GM12872 (cell line): ENCODE measurements at regions not wholly inside any gene's neighbourhood (a gene's known extent, or its start where the extent isn't known, plus 50 kb on each side); places are given as distances from the start of the nearest gene placed in this dataset.

Experiments
- TF ChIP-seq, protein P1 (sequence below): IDR thresholded peaks from 3 replicates; pipeline ENCODE4 v1.5.1; 2011; ENCODE audit warnings: low read depth, mild to moderate bottlenecking, low read length, moderate library complexity; ENCODE audit not compliant: insufficient read depth

DNA sequence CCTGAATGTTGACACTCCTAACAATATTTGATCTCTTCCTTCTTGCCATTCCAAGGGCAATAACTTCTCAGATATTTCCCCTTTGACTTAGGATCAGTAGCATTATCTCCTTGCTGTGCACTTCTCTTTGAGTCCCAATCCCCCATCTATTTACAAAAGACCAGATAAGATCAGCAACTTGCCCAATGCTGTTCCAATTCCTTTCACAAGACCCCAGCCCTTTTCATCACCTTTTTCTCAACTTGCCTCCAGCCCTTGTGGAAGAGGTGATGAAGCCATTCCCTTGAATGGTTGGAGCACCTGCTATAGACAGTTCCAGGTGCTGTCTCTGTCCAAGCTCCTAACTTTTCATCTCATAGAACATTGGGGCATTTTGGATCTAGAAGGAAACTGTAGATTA lies 51.1 kb upstream of the ARID5B start:
- TF ChIP-seq, protein P1, sequence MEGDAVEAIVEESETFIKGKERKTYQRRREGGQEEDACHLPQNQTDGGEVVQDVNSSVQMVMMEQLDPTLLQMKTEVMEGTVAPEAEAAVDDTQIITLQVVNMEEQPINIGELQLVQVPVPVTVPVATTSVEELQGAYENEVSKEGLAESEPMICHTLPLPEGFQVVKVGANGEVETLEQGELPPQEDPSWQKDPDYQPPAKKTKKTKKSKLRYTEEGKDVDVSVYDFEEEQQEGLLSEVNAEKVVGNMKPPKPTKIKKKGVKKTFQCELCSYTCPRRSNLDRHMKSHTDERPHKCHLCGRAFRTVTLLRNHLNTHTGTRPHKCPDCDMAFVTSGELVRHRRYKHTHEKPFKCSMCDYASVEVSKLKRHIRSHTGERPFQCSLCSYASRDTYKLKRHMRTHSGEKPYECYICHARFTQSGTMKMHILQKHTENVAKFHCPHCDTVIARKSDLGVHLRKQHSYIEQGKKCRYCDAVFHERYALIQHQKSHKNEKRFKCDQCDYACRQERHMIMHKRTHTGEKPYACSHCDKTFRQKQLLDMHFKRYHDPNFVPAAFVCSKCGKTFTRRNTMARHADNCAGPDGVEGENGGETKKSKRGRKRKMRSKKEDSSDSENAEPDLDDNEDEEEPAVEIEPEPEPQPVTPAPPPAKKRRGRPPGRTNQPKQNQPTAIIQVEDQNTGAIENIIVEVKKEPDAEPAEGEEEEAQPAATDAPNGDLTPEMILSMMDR, result no peak
